ENCODE measurements at regions not wholly inside any gene's neighbourhood (a gene's known extent, or its start where the extent isn't known, plus 50 kb on each side); places are given as distances from the start of the nearest gene placed in this dataset.
A peak's percentile ranks its signal among the peaks of the same experiment; 100 is the strongest.

- DNase-seq (ENCODE audit: low read depth in 2 of 2) = no peak
- H3K4me3 ChIP-seq (replicated peaks in 1 of 2; ENCODE audit: low read depth in 2 of 2, low read length in 2 of 2) = no peak overlapping the region
- TF ChIP-seq CTCF (IDR thresholded peaks at IDR 0.05; ENCODE audit: low read depth, low read length) = no peak
Measured at GRCh38 chr4:124372916-124373315, 339.6 kb downstream of the ANKRD50 start.

GRCh38 chr4:124386163-124386562 lies 326.4 kb downstream of the ANKRD50 start:
- TF ChIP-seq CTCF (IDR thresholded peaks at IDR 0.05; ENCODE audit: low read depth, low read length) = no peak
- H3K4me3 ChIP-seq (replicated peaks in 1 of 2; ENCODE audit: low read depth in 2 of 2, low read length in 2 of 2) = no peak overlapping the region
- DNase-seq (ENCODE audit: low read depth in 2 of 2) = peak; percentile 21 to 32

GRCh38 chr4:124386648-124387047 lies 325.9 kb downstream of the ANKRD50 start:
- peak; percentile 11 to 16 for DNase-seq (ENCODE audit: low read depth in 2 of 2)
- no peak for TF ChIP-seq CTCF (IDR thresholded peaks at IDR 0.05; ENCODE audit: low read depth, low read length)

GRCh38 chr4:124389591-124389990 lies 322.9 kb downstream of the ANKRD50 start:
- TF ChIP-seq CTCF (IDR thresholded peaks at IDR 0.05; ENCODE audit: low read depth, low read length) = no peak
- no peak overlapping the region for H3K4me3 ChIP-seq (replicated peaks in 1 of 2; ENCODE audit: low read depth in 2 of 2, low read length in 2 of 2)
- peak in 1 of 2 donors; percentile 40 for DNase-seq (ENCODE audit: low read depth in 2 of 2)

More at GRCh38 chr4:124386648-124387047, 325.9 kb downstream of the ANKRD50 start:
- H3K4me3 ChIP-seq (replicated peaks in 1 of 2; ENCODE audit: low read depth in 2 of 2, low read length in 2 of 2) = no peak overlapping the region

- DNase-seq (ENCODE audit: low read depth in 2 of 2) = no peak
- TF ChIP-seq CTCF (IDR thresholded peaks at IDR 0.05; ENCODE audit: low read depth, low read length) = no peak
- H3K4me3 ChIP-seq (replicated peaks in 1 of 2; ENCODE audit: low read depth in 2 of 2, low read length in 2 of 2) = no peak overlapping the region
Measured at GRCh38 chr4:124390861-124391260, 321.7 kb downstream of the ANKRD50 start.

- DNase-seq (ENCODE audit: low read depth in 2 of 2) = no peak
- TF ChIP-seq CTCF (IDR thresholded peaks at IDR 0.05; ENCODE audit: low read depth, low read length) = no peak
Measured at GRCh38 chr4:124396333-124396732, 316.2 kb downstream of the ANKRD50 start.

GRCh38 chr4:124401606-124402005 lies 310.9 kb downstream of the ANKRD50 start:
- H3K4me3 ChIP-seq (replicated peaks in 1 of 2; ENCODE audit: low read depth in 2 of 2, low read length in 2 of 2) = no peak overlapping the region
- TF ChIP-seq CTCF (IDR thresholded peaks at IDR 0.05; ENCODE audit: low read depth, low read length) = no peak
- DNase-seq (ENCODE audit: low read depth in 2 of 2) = peak in 1 of 2 donors; percentile 35

More at GRCh38 chr4:124396333-124396732, 316.2 kb downstream of the ANKRD50 start:
- no peak overlapping the region for H3K4me3 ChIP-seq (replicated peaks in 1 of 2; ENCODE audit: low read depth in 2 of 2, low read length in 2 of 2)
